ENCODE measurements at regions not wholly inside any gene's neighbourhood (a gene's known extent, or its start where the extent isn't known, plus 50 kb on each side); places are given as distances from the start of the nearest gene placed in this dataset.
"Not testable (repeated sequence)": the region's sequence is repeated elsewhere in the genome, so short reads cannot be mapped to it uniquely, and the experiment has no call there.

DNA sequence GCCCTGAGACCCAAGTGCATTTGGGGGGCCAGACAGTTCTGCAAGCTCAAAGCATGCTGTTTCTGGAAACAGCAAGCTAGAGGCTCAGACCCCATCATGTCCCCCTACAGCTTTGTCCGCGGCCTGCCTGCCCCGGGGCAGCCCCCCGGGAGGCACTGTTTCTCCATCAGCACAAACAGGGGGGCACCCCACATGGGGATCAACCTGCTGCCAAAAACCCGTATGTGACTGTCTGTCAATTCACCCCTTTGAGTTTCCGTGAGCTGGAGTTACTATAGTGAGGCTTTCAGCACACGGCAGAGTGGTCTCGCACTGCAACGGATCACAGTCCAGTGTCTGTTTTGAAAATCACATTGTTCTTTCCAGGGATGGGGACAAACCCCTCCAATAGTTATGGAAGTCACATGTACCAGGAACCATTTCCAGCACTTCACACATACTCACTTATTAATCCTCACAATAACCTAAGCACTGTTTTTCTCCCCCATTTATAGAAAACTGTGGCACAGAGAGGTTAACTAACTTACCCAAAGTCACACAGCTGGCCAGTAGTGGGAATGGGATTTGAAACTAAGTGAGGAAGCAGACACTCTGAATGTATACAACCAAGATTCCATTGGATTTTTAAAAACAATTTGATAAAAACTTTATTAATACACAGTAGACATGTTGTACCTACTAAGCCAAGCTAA is 269.0 kb downstream of the C16orf95 start:
- intact Hi-C loops (cut with micrococcal nuclease) = no loop called here
- ATAC-seq (ENCODE audit: low read depth) = no peak
- Mint-ChIP-seq H3K9me3 (peaks cover 3% of the 10 kb centered on the region), H3K27me3 (peaks cover 8% of the 10 kb centered on the region), H3K4me1 (no peaks in the 10 kb centered on the region), H3K4me3 (no peak overlapping the region), H3K36me3 (ENCODE audit: low read depth) (no peaks in the 10 kb centered on the region), H3K27ac (no peak overlapping the region)
- DNase-seq = no peak
- no peak for TF ChIP-seq CTCF (IDR thresholded peaks at IDR 0.05)
- ChIA-PET CTCF (no interaction called here), POLR2A (no interaction called here)

- CTCF ChIA-PET = no interaction called here
- no peaks in the 10 kb centered on the region for H3K36me3 Mint-ChIP-seq (ENCODE audit: low read depth)
- POLR2A ChIA-PET = no interaction called here
- peaks cover 3% of the 10 kb centered on the region for H3K9me3 Mint-ChIP-seq
- DNase-seq = no peak
- ATAC-seq (ENCODE audit: low read depth) = no peak
- H3K4me3 Mint-ChIP-seq = no peak overlapping the region
- TF ChIP-seq CTCF (IDR thresholded peaks at IDR 0.05) = no peak
- H3K27ac Mint-ChIP-seq = no peak overlapping the region
- peaks cover 9% of the 10 kb centered on the region for H3K27me3 Mint-ChIP-seq
- intact Hi-C loops (cut with micrococcal nuclease) = no loop called here
- H3K4me1 Mint-ChIP-seq = no peaks in the 10 kb centered on the region
Observed at GRCh38 chr16:87048730-87049115, 268.5 kb downstream of the C16orf95 start.

- peaks cover 10% of the 10 kb centered on the region for H3K27me3 Mint-ChIP-seq
- intact Hi-C loops (cut with micrococcal nuclease) = not testable (repeated sequence)
Observed at GRCh38 chr16:87049216-87049615, 268.0 kb downstream of the C16orf95 start.

GRCh38 chr16:87050142-87050541 is 267.1 kb downstream of the C16orf95 start:
- Mint-ChIP-seq H3K27ac (no peak overlapping the region), H3K27me3 (peaks cover 14% of the 10 kb centered on the region), H3K4me3 (no peak overlapping the region), H3K4me1 (no peaks in the 10 kb centered on the region), H3K36me3 (ENCODE audit: low read depth) (no peaks in the 10 kb centered on the region), H3K9me3 (peaks cover 3% of the 10 kb centered on the region)
- TF ChIP-seq CTCF (IDR thresholded peaks at IDR 0.05) = no peak
- DNase-seq (no peak), ATAC-seq (ENCODE audit: low read depth) (no peak)
- POLR2A ChIA-PET = no interaction called here
- CTCF ChIA-PET = no interaction called here
- intact Hi-C loops (cut with micrococcal nuclease) = no loop called here

More at GRCh38 chr16:87049216-87049615, 268.0 kb downstream of the C16orf95 start:
- H3K9me3 Mint-ChIP-seq; H3K27ac Mint-ChIP-seq; H3K4me1 Mint-ChIP-seq; H3K36me3 Mint-ChIP-seq (ENCODE audit: low read depth); POLR2A ChIA-PET; ATAC-seq (ENCODE audit: low read depth); DNase-seq; CTCF ChIA-PET; H3K4me3 Mint-ChIP-seq: not testable (repeated sequence)

DNA sequence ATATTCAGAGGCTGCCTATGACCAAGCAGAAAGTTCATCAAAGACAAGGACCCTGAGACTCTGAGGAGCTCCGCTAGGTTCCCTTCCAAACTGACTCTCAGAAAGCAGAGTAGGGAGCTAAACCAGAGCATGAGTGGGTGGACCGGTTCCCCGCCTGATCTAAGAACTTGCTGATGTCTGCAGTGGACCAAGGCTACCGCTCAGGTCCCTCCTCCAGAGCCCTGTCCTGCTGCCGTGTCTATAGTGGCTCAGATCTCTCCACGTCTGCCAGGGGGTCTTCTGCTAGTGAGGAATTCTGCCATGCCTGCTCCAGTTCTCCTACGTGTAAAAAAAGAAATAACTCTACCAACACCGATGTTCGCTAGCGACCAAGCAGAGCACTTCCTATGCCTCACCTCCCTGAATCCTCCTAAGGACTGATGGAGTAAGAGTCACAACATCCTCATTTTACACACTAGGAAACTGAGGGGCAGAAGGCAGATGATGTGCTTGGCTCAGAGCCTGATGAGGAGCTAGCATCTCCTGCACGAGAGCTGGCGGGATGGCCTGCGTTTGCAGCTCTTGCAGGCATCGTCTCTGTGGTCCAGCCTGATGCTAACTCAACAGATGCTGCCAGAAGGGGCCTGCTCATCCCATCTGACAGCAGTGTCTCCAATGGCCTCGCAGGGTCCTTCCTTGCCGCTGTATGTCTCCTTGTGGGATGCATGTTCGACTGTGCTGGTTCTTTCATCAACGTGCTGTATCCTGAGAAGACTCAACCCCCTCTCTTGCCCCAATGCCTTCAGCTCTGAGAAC is 265.5 kb downstream of the C16orf95 start:
- DNase-seq = no peak
- no peak overlapping the region for H3K27ac Mint-ChIP-seq
- H3K27me3 Mint-ChIP-seq = peaks cover 14% of the 10 kb centered on the region
- no peak for TF ChIP-seq CTCF (IDR thresholded peaks at IDR 0.05)
- H3K4me3 Mint-ChIP-seq = no peak overlapping the region
- H3K4me1 Mint-ChIP-seq = no peaks in the 10 kb centered on the region
- H3K36me3 Mint-ChIP-seq (ENCODE audit: low read depth) = no peaks in the 10 kb centered on the region
- POLR2A ChIA-PET = no interaction called here
- intact Hi-C loops (cut with micrococcal nuclease) = no loop called here
- peaks cover 3% of the 10 kb centered on the region for H3K9me3 Mint-ChIP-seq
- CTCF ChIA-PET = no interaction called here
- no peak for ATAC-seq (ENCODE audit: low read depth)

Data from activated B cell treated with CpG ODN at 0.5 μM for 24 hours (primary cell).